HPDE6-E6E7 (cell line): ENCODE measurements at regions not wholly inside any gene's neighbourhood (a gene's known extent, or its start where the extent isn't known, plus 50 kb on each side); places are given as distances from the start of the nearest gene placed in this dataset.
A peak's percentile ranks its signal among the peaks of the same experiment; 100 is the strongest.

ENCODE experiments used
- DNase-seq: peaks from one replicate; pipeline ENCODE4 v3.0.0; 2011; ENCODE audit warnings: missing footprints; ENCODE audit errors: extremely low spot score

GRCh38 chr6:156650896-156651390 is 126.2 kb upstream of the ARID1B start:
- DNase-seq, result no peak

- DNase-seq, result no peak
Observed at GRCh38 chr6:156648616-156649015, 128.6 kb upstream of the ARID1B start.

- no peak for DNase-seq
Observed at GRCh38 chr6:156647991-156648390, 129.2 kb upstream of the ARID1B start.

GRCh38 chr6:156647140-156647784 is 129.9 kb upstream of the ARID1B start:
- no peak for DNase-seq

GRCh38 chr6:156646496-156646895 is 130.7 kb upstream of the ARID1B start:
- DNase-seq, result no peak

GRCh38 chr6:156645097-156645496 is 132.1 kb upstream of the ARID1B start:
- no peak for DNase-seq

GRCh38 chr6:156639009-156639721 is 138.0 kb upstream of the ARID1B start:
- DNase-seq, result no peak

- DNase-seq, result no peak
Observed at GRCh38 chr6:156638581-156638980, 138.6 kb upstream of the ARID1B start.

- DNase-seq, result no peak
Observed at GRCh38 chr6:156634951-156635371, 142.2 kb upstream of the ARID1B start.

- no peak for DNase-seq
Observed at GRCh38 chr6:156634048-156634447, 143.1 kb upstream of the ARID1B start.

GRCh38 chr6:156633291-156633690 is 143.9 kb upstream of the ARID1B start:
- no peak for DNase-seq

- no peak for DNase-seq
Observed at GRCh38 chr6:156630613-156631302, 146.4 kb upstream of the ARID1B start.

- DNase-seq, result no peak
Observed at GRCh38 chr6:156628805-156629204, 148.4 kb upstream of the ARID1B start.

- no peak for DNase-seq
Observed at GRCh38 chr6:156627524-156627923, 149.7 kb upstream of the ARID1B start.

- DNase-seq, result no peak
Observed at GRCh38 chr6:156622185-156622584, 155.0 kb upstream of the ARID1B start.

- no peak for DNase-seq
Observed at GRCh38 chr6:156620331-156620730, 156.8 kb upstream of the ARID1B start.

- DNase-seq, result no peak
Observed at GRCh38 chr6:156618600-156619205, 158.5 kb upstream of the ARID1B start.

- DNase-seq, result no peak
Observed at GRCh38 chr6:156617941-156618340, 159.2 kb upstream of the ARID1B start.

- peak; percentile 22 for DNase-seq
Observed at GRCh38 chr6:156617376-156617775, 159.8 kb upstream of the ARID1B start.

- DNase-seq, result no peak
Observed at GRCh38 chr6:156616495-156616894, 160.7 kb upstream of the ARID1B start.

GRCh38 chr6:156613996-156614395 is 163.2 kb upstream of the ARID1B start:
- no peak for DNase-seq

- DNase-seq, result no peak
Observed at GRCh38 chr6:156612361-156612760, 164.8 kb upstream of the ARID1B start.
